HepG2 (cell line): ENCODE measurements at regions not wholly inside any gene's neighbourhood (a gene's known extent, or its start where the extent isn't known, plus 50 kb on each side); places are given as distances from the start of the nearest gene placed in this dataset.

Source experiments
- CSRNP1 ChIP-seq: sonication (generic); formaldehyde crosslinking; IDR thresholded peaks from 2 replicates; pipeline ENCODE4 v1.8.1; 2023; ENCODE audit warnings: mild to moderate bottlenecking, missing genetic modification reagents
- CTCF ChIP-seq: sonication (generic); formaldehyde crosslinking; IDR thresholded peaks from 2 replicates; pipeline ENCODE4 v1.5.0; 2020; ENCODE audit warnings: mild to moderate bottlenecking, missing genetic modification reagents, moderate library complexity
- EZH2 ChIP-seq: conservative IDR thresholded peaks from 2 replicates; pipeline ENCODE4 v1.6.1; 2012; ENCODE audit warnings: mild to moderate bottlenecking, low read depth, low read length, moderate library complexity
- NFAT5 ChIP-seq: sonication (generic); formaldehyde crosslinking; IDR thresholded peaks from 2 replicates; pipeline ENCODE4 v1.4.0; 2020; ENCODE audit warnings: missing genetic modification reagents
- POLR2A ChIP-seq, 2 experiments: IDR thresholded peaks; 2 replicates each; pipeline ENCODE4 v1.6.1; 2011; ENCODE audit warnings: low read depth in 2 of 2, low read length in 2 of 2, mild to moderate bottlenecking in 1 of 2, moderate library complexity in 1 of 2; ENCODE audit not compliant: insufficient read depth in 1 of 2
- ZNF644 ChIP-seq: IDR thresholded peaks from 2 replicates; pipeline ENCODE4 v1.6.1; 2016; ENCODE audit warnings: low read depth
- ZNF674 ChIP-seq: sonication (generic); formaldehyde crosslinking; IDR thresholded peaks from 2 replicates; pipeline ENCODE4 v1.5.0; 2020; ENCODE audit warnings: low read depth, mild to moderate bottlenecking, missing genetic modification reagents
- ZZZ3 ChIP-seq: sonication (generic); formaldehyde crosslinking; IDR thresholded peaks from 2 replicates; pipeline ENCODE4 v1.4.0; 2020; ENCODE audit warnings: missing genetic modification reagents, mild to moderate bottlenecking, borderline replicate concordance

- TF ChIP-seq NFAT5 (no peak), EZH2 (no peak), ZNF674 (CRISPR knock-in tag) (no peak), CTCF (CRISPR knock-in tag) (no peak), CSRNP1 (no peak), POLR2A (IDR thresholded peaks at IDR 0.05; ENCODE audit: insufficient read depth in 1 of 2, low read depth in 2 of 2, low read length in 2 of 2) (no peak), ZNF644 (CRISPR knock-in tag) (no peak), ZZZ3 (CRISPR knock-in tag) (no peak)
Measured at GRCh38 chr4:103802766-103803165, 83.0 kb upstream of the TACR3 start.
